IMR-90 (cell line): ENCODE measurements at regions not wholly inside any gene's neighbourhood (a gene's known extent, or its start where the extent isn't known, plus 50 kb on each side); places are given as distances from the start of the nearest gene placed in this dataset.

Experiments
- BHLHE40 ChIP-seq: fragments of 150-350 bp; IDR thresholded peaks from 2 replicates; pipeline ENCODE4 v1.6.1; 2016; ENCODE audit warnings: mild to moderate bottlenecking, low read depth, low read length
- CTCF ChIP-seq: conservative IDR thresholded peaks from 2 replicates; pipeline ENCODE4 v1.5.1; 2012; ENCODE audit warnings: mild to moderate bottlenecking, low read depth, low read length, improper control_type of control experiment
- FOS ChIP-seq: fragments of 150-350 bp; IDR thresholded peaks from 2 replicates; pipeline ENCODE4 v1.6.1; 2016; ENCODE audit warnings: low read depth, low read length
- POLR2A ChIP-seq: IDR thresholded peaks from 2 replicates; pipeline ENCODE4 v1.6.1; 2012; ENCODE audit warnings: mild to moderate bottlenecking, low read depth, low read length
- SMC3 ChIP-seq: fragments of 150-350 bp; IDR thresholded peaks from 2 replicates; pipeline ENCODE4 v1.6.1; 2016; ENCODE audit warnings: low read depth, mild to moderate bottlenecking, antibody characterized with exemption, low read length, moderate library complexity

GRCh38 chr20:22459754-22460153 is 124.6 kb downstream of the FOXA2 start:
- no peak for TF ChIP-seq BHLHE40
- no peak for TF ChIP-seq POLR2A
- no peak for TF ChIP-seq FOS
- no peak for TF ChIP-seq CTCF
- no peak for TF ChIP-seq SMC3
